GM12873 (cell line): ENCODE measurements at regions not wholly inside any gene's neighbourhood (a gene's known extent, or its start where the extent isn't known, plus 50 kb on each side); places are given as distances from the start of the nearest gene placed in this dataset.

ENCODE experiments used
- CTCF ChIP-seq: IDR thresholded peaks from 2 replicates; pipeline ENCODE4 v1.5.1; 2012; ENCODE audit warnings: low read depth, mild to moderate bottlenecking, moderate library complexity, low read length, control low read depth; ENCODE audit not compliant: insufficient read depth; ENCODE audit errors: missing control alignments

GRCh38 chr20:22502731-22503191, 81.6 kb downstream of the FOXA2 start:
- TF ChIP-seq CTCF: no peak

- no peak for TF ChIP-seq CTCF
These were observed 82.6 kb downstream of the FOXA2 start for GRCh38 chr20:22501566-22502344.

DNA sequence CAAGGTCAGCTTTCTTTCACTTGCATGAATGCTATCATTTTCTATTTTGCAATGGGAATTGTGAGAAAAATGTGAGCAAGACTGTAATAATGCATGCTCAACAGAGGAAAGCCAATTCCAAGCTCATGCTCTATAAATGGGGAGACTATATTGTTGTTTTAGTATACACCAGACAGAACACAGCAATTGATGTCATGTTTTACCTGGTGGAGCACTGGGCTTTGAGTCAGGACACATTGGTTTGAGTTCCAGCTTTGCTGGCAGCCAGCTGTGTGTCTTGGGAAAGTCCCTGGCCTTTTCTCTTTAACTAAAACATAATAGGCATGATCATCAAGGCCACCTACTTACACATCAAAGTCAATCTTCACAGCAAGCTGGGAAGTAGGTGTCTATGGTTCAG, 83.3 kb downstream of the FOXA2 start:
- TF ChIP-seq CTCF: no peak

- TF ChIP-seq CTCF: no peak
These were observed 84.7 kb downstream of the FOXA2 start for GRCh38 chr20:22499515-22500166.

GRCh38 chr20:22496817-22497216, 87.6 kb downstream of the FOXA2 start:
- TF ChIP-seq CTCF: no peak

DNA sequence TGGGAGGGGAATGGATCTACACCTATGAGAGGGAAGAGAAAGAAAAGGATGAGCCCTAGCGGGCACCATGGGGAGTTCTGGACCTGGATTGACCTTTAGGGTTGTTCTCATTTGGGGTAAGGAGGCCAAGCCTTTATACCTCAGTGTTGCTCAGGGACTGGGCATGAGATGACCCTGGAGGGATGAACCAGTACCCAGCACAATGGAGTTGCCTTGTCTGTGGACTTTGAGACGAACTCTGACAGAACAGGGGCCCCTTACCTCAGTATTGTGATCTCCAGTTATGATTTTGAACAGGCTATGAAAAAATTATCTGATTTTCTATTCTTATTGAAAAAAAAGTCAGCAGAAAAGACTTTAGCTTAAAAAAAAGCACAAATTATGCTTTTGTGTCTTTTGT, 88.6 kb downstream of the FOXA2 start:
- no peak for TF ChIP-seq CTCF

DNA sequence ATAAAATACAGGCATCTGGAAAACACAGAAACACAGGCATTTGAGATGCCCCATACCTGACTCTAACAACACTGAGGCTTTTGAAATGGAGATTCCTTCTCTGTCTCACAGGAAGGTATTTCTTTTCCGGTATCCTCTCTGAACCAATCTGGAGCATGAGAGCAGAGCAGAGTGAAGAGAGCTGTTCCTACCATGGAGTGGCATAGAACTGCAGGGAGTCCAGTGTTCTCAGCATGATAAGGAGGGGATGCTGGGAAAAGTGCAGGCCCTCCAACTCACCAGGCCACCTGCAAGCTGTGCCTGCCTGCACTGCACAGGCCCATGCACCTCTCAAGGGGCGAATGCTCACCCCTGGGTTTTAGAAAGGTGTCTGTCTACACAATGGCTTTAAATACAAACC, 89.2 kb downstream of the FOXA2 start:
- TF ChIP-seq CTCF: no peak
